ENCODE measurements at regions not wholly inside any gene's neighbourhood (a gene's known extent, or its start where the extent isn't known, plus 50 kb on each side); places are given as distances from the start of the nearest gene placed in this dataset.

- DNase-seq (ENCODE audit: low spot score): no peak
- TF ChIP-seq, protein P1, sequence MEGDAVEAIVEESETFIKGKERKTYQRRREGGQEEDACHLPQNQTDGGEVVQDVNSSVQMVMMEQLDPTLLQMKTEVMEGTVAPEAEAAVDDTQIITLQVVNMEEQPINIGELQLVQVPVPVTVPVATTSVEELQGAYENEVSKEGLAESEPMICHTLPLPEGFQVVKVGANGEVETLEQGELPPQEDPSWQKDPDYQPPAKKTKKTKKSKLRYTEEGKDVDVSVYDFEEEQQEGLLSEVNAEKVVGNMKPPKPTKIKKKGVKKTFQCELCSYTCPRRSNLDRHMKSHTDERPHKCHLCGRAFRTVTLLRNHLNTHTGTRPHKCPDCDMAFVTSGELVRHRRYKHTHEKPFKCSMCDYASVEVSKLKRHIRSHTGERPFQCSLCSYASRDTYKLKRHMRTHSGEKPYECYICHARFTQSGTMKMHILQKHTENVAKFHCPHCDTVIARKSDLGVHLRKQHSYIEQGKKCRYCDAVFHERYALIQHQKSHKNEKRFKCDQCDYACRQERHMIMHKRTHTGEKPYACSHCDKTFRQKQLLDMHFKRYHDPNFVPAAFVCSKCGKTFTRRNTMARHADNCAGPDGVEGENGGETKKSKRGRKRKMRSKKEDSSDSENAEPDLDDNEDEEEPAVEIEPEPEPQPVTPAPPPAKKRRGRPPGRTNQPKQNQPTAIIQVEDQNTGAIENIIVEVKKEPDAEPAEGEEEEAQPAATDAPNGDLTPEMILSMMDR (IDR thresholded peaks at IDR 0.05): no peak
- H3K4me3 ChIP-seq: no peak overlapping the region
- no peak overlapping the region for H3K27ac ChIP-seq
Measured at GRCh38 chr5:115052948-115053347, 116.8 kb downstream of the TRIM36 start.

GRCh38 chr5:115050866-115051265 lies 118.8 kb downstream of the TRIM36 start:
- DNase-seq (ENCODE audit: low spot score): no peak
- no peak overlapping the region for H3K27ac ChIP-seq
- TF ChIP-seq, protein P1 (IDR thresholded peaks at IDR 0.05): no peak

DNA sequence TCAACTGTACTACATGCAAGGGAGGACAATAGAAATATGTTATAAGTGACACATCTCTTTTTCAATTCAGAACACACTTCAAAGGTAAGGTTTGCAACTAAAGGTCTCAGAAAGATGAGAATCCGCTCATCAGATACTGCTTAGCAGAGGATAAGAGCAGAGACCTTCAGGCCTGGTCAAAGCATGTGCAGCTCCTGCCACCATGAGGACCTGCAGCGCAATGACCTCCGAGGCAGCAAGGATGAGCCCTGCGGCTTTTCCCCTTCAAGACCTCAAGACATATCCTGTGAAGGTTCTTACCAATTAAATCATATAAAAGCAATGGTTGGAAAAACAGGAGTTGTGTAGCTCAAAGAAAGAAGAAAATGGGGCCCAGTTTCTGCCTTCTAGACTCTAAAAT lies 135.8 kb downstream of the TRIM36 start:
- TF ChIP-seq, protein P1 (IDR thresholded peaks at IDR 0.05): no peak
- H3K4me3 ChIP-seq: no peak overlapping the region
- no peak for DNase-seq (ENCODE audit: low spot score)
- H3K27ac ChIP-seq: no peak overlapping the region

More at GRCh38 chr5:115050866-115051265, 118.8 kb downstream of the TRIM36 start:
- no peak overlapping the region for H3K4me3 ChIP-seq

GRCh38 chr5:115028557-115028956 lies 141.2 kb downstream of the TRIM36 start:
- no peak overlapping the region for H3K4me3 ChIP-seq
- TF ChIP-seq, protein P1 (IDR thresholded peaks at IDR 0.05): no peak
- H3K27ac ChIP-seq: no peak overlapping the region
- no peak for DNase-seq (ENCODE audit: low spot score)

- Histone ChIP-seq H3K4me3 (no peak overlapping the region), H3K27ac (no peak overlapping the region)
- DNase-seq (ENCODE audit: low spot score): no peak
- TF ChIP-seq, protein P1 (IDR thresholded peaks at IDR 0.05): no peak
Measured at GRCh38 chr5:115024922-115025321, 144.8 kb downstream of the TRIM36 start.

DNA sequence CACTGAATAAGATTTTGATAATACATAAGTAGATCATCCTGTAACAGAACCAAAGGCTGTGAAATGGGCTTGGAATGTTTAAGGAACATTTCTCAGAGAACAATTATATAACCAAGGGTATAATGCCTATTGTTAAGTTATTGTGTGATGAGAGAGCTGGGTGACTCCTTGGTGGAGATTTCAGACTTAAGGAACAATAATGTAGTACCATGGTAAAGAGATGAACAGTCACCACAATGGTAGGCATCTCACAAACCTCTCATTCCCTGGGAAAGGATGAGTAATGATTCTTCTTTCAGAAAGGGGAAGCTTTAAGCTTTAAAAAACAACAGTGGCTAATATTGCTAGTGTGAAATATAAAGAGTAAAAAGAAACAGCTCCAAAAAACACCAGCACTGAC lies 147.4 kb downstream of the TRIM36 start:
- Histone ChIP-seq H3K27ac (no peak overlapping the region), H3K4me3 (no peak overlapping the region)
- TF ChIP-seq, protein P1 (IDR thresholded peaks at IDR 0.05): no peak
- DNase-seq (ENCODE audit: low spot score): no peak

DNA sequence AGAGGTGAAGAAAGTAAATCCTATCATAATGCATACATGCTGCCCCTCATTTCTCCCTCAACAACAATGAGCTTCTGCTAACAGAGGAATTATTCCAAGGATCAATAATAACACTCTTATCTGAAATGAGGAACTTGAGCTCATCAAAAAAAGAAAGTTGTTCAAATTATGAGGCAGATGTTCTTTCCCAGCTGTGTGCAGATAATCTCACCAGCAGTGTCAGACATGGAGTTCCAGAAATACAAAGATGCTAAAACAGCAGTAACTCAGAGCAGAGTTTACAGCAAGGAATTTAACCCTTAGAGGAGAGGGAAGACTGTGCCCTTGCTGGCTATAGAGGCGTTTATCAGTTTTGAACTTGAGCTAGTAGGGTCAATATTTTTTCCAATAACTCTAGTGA lies 153.1 kb downstream of the TRIM36 start:
- no peak for DNase-seq (ENCODE audit: low spot score)
- no peak overlapping the region for H3K27ac ChIP-seq
- TF ChIP-seq, protein P1 (IDR thresholded peaks at IDR 0.05): no peak
- no peak overlapping the region for H3K4me3 ChIP-seq

All from coronary artery (tissue), 2 donors.